ENCODE measurements at regions not wholly inside any gene's neighbourhood (a gene's known extent, or its start where the extent isn't known, plus 50 kb on each side); places are given as distances from the start of the nearest gene placed in this dataset.

DNA sequence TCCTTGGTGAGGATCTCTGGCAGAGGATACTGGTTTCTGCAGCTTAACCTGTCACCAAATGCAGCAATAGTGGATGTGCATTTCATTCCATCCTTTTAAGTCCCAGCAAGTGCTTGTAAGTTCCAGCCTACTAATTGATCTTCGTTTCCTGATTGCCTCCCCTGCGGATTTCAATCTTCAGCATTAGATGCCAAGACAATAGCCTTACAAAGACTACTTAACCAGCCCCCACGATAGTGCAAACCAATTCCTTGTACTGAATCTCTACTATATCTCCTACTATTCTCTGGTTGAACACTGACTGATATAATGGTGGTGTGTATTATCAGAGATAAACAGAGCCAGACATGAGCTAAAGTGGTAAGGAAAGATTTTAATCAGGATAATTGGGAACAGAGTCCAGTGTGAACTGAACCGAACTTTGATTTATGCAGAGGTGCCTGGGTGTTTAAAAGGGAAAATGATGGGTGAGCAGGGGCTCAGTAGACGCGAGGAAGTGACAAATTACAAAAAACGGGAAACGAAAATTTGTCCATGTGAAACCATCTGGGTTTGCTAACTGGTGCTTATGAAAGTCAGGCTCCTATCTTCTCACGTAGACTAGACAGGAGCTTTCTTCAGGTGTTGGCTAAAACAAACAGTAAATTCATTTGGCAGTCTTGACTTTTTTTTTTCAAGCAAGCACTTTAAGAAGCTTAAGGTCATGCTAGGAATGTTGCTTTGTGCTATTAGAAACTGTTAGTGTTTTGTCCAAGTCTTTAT, 106.9 kb upstream of the ST8SIA4 start:
- Histone ChIP-seq H3K4me2 (ENCODE audit: insufficient read depth in 1 of 2, low read depth in 2 of 2, low read length in 2 of 2) (no peak overlapping the region), H3K9ac (replicated peaks in 1 of 4; ENCODE audit: extremely low read depth in 1 of 4, low read depth in 3 of 4, low read length in 3 of 4) (no peak overlapping the region), H3K27ac (ENCODE audit: low read depth, low read length) (no peak overlapping the region), H3K4me1 (replicated peaks in 1 of 4; ENCODE audit: control insufficient read depth in 3 of 4, insufficient read depth in 4 of 4, low read length in 3 of 4) (peaks cover 0 to 7% (median under 1%) of the 10 kb centered on the region in 4 experiments; a peak in 2 of 7 replicates), H3K14ac (ENCODE audit: insufficient read length) (no peak overlapping the region), H2AFZ (ENCODE audit: low read length) (peak overlapping the region; percentile 66), H3K4me3 (ENCODE audit: extremely low read depth in 1 of 4, insufficient read depth in 2 of 4, low read depth in 3 of 4, low read length in 4 of 4) (no peak overlapping the region), H3K79me2 (ENCODE audit: control insufficient read depth in 1 of 2, insufficient read depth in 2 of 2, low read length in 2 of 2) (no peaks in the 10 kb centered on the region), H3K9me3 (ENCODE audit: insufficient read depth in 2 of 2, low read depth in 1 of 2, low read length in 1 of 2) (no peaks in the 10 kb centered on the region), H4K8ac (ENCODE audit: extremely low read depth, insufficient read depth, low read length) (no peak overlapping the region), H3K4ac (replicated peaks; ENCODE audit: insufficient read length, low read depth, low read length) (no peak overlapping the region), H3K56ac (replicated peaks; ENCODE audit: insufficient read length, low read depth, low read length) (no peak overlapping the region), H3K23me2 (ENCODE audit: low read depth, low read length) (no peaks in the 10 kb centered on the region; the same call in 1 of the 2 replicates), H2BK120ac (replicated peaks; ENCODE audit: low read depth, low read length) (no peak overlapping the region), H3K79me1 (ENCODE audit: low read depth, low read length) (no peaks in the 10 kb centered on the region), H3K27me3 (replicated peaks in 1 of 4; ENCODE audit: control insufficient read depth in 3 of 4, extremely low read depth in 1 of 4, insufficient read depth in 3 of 4, low read length in 3 of 4) (no peaks in the 10 kb centered on the region), H2BK12ac (ENCODE audit: low read depth, low read length) (no peak overlapping the region), H2BK5ac (ENCODE audit: low read depth, low read length) (no peak overlapping the region), H3K23ac (ENCODE audit: insufficient read length) (no peak overlapping the region), H2AK5ac (ENCODE audit: low read depth, low read length) (no peak overlapping the region), H4K91ac (replicated peaks; ENCODE audit: insufficient read length, low read length) (no peak overlapping the region), H3K18ac (ENCODE audit: extremely low read depth, low read length) (no peak overlapping the region), H4K5ac (ENCODE audit: insufficient read length, low read depth, low read length) (no peak overlapping the region), H2BK15ac (ENCODE audit: low read length) (no peak overlapping the region), H2BK20ac (ENCODE audit: low read length) (no peak overlapping the region), H4K20me1 (replicated peaks in 1 of 2; ENCODE audit: control insufficient read depth in 1 of 2, insufficient read depth in 2 of 2, low read length in 2 of 2) (no peaks in the 10 kb centered on the region), H3K36me3 (ENCODE audit: control insufficient read depth in 2 of 4, insufficient read depth in 4 of 4, low read length in 3 of 4) (no peaks in the 10 kb centered on the region)
- ChIA-PET POLR2A (ENCODE audit: partially characterized antibody) (no interaction called here), CTCF (ENCODE audit: partially characterized antibody) (interaction anchor here (0.5 to 1.0 kb wide), 5 partner anchors 18 to 378 kb away, joined by 3 to 4 read pairs (median 3); no protein-coding TSS in a partner anchor)
- DNase-seq (ENCODE audit: low read depth in 1 of 2, low spot score in 2 of 2) (no peak), FAIRE-seq (no peak)
- WGBS, 2 experiments (ENCODE audit: extremely low coverage in 1 of 2, insufficient coverage in 1 of 2, insufficient read length in 1 of 2, insufficient replicate concordance in 2 of 2, low coverage in 1 of 2, low lambda C conversion rate in 2 of 2, missing lambda C conversion rate in 1 of 2): 90% methylated on average over 9 of the region's 9 CpGs; no CpG with 5 or more reads in 1 of the 2 experiments
- TF ChIP-seq SAP30 (IDR thresholded peaks at IDR 0.05; ENCODE audit: insufficient read depth, insufficient replicate concordance, low read length) (no peak), TCF12 (IDR thresholded peaks at IDR 0.05; ENCODE audit: low read depth, low read length) (no peak), RBBP5 (IDR thresholded peaks at IDR 0.05; ENCODE audit: borderline replicate concordance, low read depth, low read length) (no peak), EGR1 (IDR thresholded peaks at IDR 0.05; ENCODE audit: borderline replicate concordance, low read depth, low read length) (no peak), BCL11A (IDR thresholded peaks at IDR 0.05; ENCODE audit: low read depth in 2 of 2, low read length in 2 of 2) (no peak), SIRT6 (IDR thresholded peaks at IDR 0.05; ENCODE audit: low read length) (no peak), SRF (IDR thresholded peaks at IDR 0.05; ENCODE audit: low read depth, low read length) (no peak), CHD2 (IDR thresholded peaks at IDR 0.05; ENCODE audit: low read length) (no peak), SP2 (IDR thresholded peaks at IDR 0.05; ENCODE audit: low read length) (no peak), EZH2 (IDR thresholded peaks at IDR 0.05; ENCODE audit: low read depth, low read length, severe bottlenecking) (no peak), CTBP2 (IDR thresholded peaks at IDR 0.05; ENCODE audit: borderline replicate concordance, insufficient read depth, insufficient read length, low read length) (no peak), SUZ12 (IDR thresholded peaks at IDR 0.05; ENCODE audit: low read length) (no peak), RFX5 (IDR thresholded peaks at IDR 0.05; ENCODE audit: borderline replicate concordance, low read depth, low read length) (no peak), SP1 (IDR thresholded peaks at IDR 0.05; ENCODE audit: low read depth, low read length) (no peak)

Data from H1 (cell line).